ENCODE measurements at regions not wholly inside any gene's neighbourhood (a gene's known extent, or its start where the extent isn't known, plus 50 kb on each side); places are given as distances from the start of the nearest gene placed in this dataset.

- TF ChIP-seq POLR2A (IDR thresholded peaks at IDR 0.05; ENCODE audit: low read depth, low read length) (no peak), CTCF (IDR thresholded peaks at IDR 0.05; ENCODE audit: extremely low read depth in 1 of 2, insufficient read depth in 1 of 2, low read depth in 1 of 2, low read length in 2 of 2) (no peak), MAX (IDR thresholded peaks at IDR 0.05; ENCODE audit: insufficient read depth, insufficient read length) (no peak), POLR2AphosphoS5 (IDR thresholded peaks at IDR 0.05; ENCODE audit: insufficient read depth, low read depth, low read length) (no peak)
Observed at GRCh38 chr12:62995097-62995496, 60.1 kb upstream of the PPM1H start.

All from endothelial cell of umbilical vein (primary cell).